ENCODE measurements at regions not wholly inside any gene's neighbourhood (a gene's known extent, or its start where the extent isn't known, plus 50 kb on each side); places are given as distances from the start of the nearest gene placed in this dataset.
A peak's percentile ranks its signal among the peaks of the same experiment; 100 is the strongest.

DNA sequence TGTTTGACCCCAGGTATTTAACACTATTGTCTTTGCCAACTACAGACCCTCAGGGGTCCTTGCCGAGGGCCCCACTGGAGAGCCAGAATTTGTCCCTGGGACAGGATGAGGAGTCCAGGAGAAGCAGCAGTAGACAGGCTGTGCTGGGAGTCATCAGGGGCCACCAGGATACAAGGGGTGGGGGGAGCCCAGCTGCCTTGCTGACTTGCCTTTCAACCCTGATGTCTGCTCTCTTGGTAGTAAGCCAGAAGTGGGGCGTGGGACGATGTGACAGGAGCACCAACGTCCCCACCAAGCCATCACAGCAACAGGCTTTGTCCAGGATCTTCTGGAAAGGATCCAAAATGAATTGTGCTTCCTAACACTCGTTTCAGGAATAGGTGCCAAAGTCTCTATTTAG is 62.4 kb upstream of the CDCA7L start:
- DNase-seq (ENCODE audit: low read depth) = no peak
- TF ChIP-seq, protein P1, sequence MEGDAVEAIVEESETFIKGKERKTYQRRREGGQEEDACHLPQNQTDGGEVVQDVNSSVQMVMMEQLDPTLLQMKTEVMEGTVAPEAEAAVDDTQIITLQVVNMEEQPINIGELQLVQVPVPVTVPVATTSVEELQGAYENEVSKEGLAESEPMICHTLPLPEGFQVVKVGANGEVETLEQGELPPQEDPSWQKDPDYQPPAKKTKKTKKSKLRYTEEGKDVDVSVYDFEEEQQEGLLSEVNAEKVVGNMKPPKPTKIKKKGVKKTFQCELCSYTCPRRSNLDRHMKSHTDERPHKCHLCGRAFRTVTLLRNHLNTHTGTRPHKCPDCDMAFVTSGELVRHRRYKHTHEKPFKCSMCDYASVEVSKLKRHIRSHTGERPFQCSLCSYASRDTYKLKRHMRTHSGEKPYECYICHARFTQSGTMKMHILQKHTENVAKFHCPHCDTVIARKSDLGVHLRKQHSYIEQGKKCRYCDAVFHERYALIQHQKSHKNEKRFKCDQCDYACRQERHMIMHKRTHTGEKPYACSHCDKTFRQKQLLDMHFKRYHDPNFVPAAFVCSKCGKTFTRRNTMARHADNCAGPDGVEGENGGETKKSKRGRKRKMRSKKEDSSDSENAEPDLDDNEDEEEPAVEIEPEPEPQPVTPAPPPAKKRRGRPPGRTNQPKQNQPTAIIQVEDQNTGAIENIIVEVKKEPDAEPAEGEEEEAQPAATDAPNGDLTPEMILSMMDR (conservative IDR thresholded peaks at IDR 0.05; ENCODE audit: control insufficient read depth, insufficient read depth, low read depth, low read length) = no peak
- no peak overlapping the region for H3K4me3 ChIP-seq (ENCODE audit: control insufficient read depth, low read depth, low read length)

DNA sequence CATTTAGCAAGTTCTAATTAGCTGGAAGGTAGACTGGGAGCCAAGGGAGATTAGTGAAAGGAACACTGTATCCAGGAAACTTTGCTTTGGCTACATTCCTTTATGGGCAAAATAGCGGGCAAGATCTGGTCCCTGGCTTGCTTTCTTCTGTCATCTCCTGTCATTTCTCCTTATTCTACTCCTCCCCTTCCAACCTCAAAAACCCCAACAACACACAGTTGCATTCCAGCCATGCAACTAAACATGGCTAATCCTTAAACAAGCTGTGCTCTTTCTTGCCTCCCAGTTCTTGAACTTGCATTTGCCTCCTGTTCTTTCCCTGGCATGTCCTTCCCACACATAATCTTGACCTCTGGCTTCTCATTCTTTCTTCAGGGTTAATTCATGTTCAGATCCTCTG is 59.5 kb upstream of the CDCA7L start:
- no peak overlapping the region for H3K4me3 ChIP-seq (ENCODE audit: control insufficient read depth, low read depth, low read length)
- DNase-seq (ENCODE audit: low read depth) = no peak
- TF ChIP-seq, protein P1 (conservative IDR thresholded peaks at IDR 0.05; ENCODE audit: control insufficient read depth, insufficient read depth, low read depth, low read length) = no peak

DNA sequence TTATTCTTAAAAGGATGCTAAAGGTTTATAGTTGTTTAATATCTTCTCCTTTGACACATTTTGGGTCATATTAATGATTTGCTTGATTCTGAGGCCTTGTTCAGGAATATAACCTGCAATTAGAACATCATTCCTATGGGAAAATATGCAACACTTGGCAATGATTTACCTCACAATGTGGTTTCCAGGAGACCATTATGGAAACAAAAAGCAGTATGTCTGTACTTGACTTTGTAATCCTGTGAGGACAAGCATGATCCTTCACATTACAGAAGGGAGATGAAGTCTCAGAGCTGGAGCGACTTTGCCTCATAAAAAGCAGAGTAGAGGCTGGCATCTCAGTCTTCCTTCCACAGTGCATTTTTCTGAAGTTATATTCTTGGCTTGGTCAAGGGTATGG is 57.0 kb upstream of the CDCA7L start:
- TF ChIP-seq, protein P1 (conservative IDR thresholded peaks at IDR 0.05; ENCODE audit: control insufficient read depth, insufficient read depth, low read depth, low read length) = no peak
- no peak for DNase-seq (ENCODE audit: low read depth)
- H3K4me3 ChIP-seq (ENCODE audit: control insufficient read depth, low read depth, low read length) = no peak overlapping the region

DNA sequence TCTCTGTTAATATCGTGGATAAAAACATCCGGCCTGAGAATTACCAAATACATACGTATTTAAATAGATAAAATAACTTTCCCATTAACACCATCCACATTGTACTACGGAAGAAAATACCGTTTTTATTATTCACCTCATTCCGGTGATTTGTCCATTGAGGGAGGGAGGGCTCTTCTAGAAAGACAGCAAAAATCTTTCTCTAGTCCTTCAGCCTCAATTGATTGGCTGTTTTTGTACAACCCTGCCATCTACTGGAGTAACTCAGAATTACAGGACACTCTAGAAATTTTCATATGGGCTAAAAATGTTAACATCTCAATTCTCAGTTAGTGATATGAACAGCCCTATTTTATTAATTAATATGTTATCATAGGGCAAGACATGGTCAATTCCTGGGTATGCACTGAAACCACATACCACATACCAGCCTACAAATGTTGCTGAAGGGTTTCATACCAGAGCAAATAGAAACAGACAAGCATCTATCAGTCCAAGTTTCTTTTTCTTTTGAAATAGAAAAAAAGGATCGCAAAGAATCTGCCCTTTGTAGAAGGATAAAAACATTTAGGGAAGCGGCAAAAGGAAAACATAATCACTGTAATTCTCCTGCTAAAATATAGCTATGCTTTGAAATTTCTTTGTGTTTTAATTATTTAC is 55.8 kb upstream of the CDCA7L start:
- TF ChIP-seq, protein P1 (conservative IDR thresholded peaks at IDR 0.05; ENCODE audit: control insufficient read depth, insufficient read depth, low read depth, low read length) = peak; percentile 81
- peak; percentile 75 for DNase-seq (ENCODE audit: low read depth)
- H3K4me3 ChIP-seq (ENCODE audit: control insufficient read depth, low read depth, low read length) = peak overlapping the region; percentile 12

DNA sequence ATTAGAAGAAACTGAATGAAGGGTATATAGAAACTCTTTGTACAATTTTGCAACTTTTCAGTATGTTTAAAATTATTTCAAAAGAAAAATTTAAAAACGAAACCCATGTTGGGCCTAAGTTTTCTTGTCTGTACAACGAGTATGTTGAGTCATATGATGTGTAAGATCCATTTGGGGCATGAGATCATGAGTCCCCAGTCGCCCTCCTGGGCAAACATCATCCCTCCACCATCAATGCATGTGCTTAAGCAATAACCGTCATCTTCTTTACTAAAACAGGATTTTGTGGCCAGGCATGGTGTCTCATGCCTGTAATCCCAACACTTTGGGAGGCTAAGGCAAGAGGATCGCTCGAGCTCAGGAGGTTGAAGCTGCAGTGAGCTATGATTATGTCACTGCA is 54.2 kb upstream of the CDCA7L start:
- H3K4me3 ChIP-seq (ENCODE audit: control insufficient read depth, low read depth, low read length) = no peak overlapping the region
- DNase-seq (ENCODE audit: low read depth) = peak; percentile 66
- TF ChIP-seq, protein P1 (conservative IDR thresholded peaks at IDR 0.05; ENCODE audit: control insufficient read depth, insufficient read depth, low read depth, low read length) = no peak

DNA sequence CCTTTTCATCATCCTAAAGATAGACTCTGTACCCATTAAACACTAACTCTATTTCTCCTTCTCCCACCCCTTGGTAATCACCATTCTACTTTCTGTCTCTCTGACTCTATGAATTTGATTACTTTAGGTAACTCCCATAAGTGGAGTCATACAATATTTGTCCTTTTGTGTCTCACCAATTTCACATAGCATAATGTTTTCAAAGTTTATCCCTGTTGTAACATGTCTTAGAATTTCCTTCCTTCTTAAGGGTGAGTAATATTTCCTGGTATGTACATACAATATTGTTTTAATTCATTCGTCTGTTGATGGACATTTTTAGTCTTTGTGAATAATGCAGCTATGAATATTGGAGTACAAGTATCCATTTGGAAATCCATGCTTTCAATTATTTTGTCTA is 50.9 kb upstream of the CDCA7L start:
- peak; percentile 12 for DNase-seq (ENCODE audit: low read depth)
- H3K4me3 ChIP-seq (ENCODE audit: control insufficient read depth, low read depth, low read length) = no peak overlapping the region
- TF ChIP-seq, protein P1 (conservative IDR thresholded peaks at IDR 0.05; ENCODE audit: control insufficient read depth, insufficient read depth, low read depth, low read length) = no peak
